Lung (tissue), 11 donors: ENCODE measurements at regions not wholly inside any gene's neighbourhood (a gene's known extent, or its start where the extent isn't known, plus 50 kb on each side); places are given as distances from the start of the nearest gene placed in this dataset.

Source experiments
- ATAC-seq: fragments of 200-7000 bp; cut with Tn5 transposase; one replicate; pipeline ENCODE4 v1.9.1; 2020; ENCODE audit warnings: moderate number of reproducible peaks; ENCODE audit not compliant: insufficient read depth, low FRiP score
- DNase-seq, 3 donors: peaks; one replicate each; pipeline ENCODE4 v3.0.0-alpha.2; 2013 to 2017
- H3K27ac ChIP-seq, 2 donors: one replicate each; pipeline ENCODE4 v1.5.1; 2013; ENCODE audit warnings: mild to moderate bottlenecking in 2 of 2, moderate library complexity in 2 of 2, control low read depth in 1 of 2, inconsistent platforms in 1 of 2, low read depth in 1 of 2, low read length in 1 of 2
- H3K27me3 ChIP-seq, 3 donors: one replicate each; pipeline ENCODE4 v1.5.1; 2013; ENCODE audit warnings: low read length in 2 of 3; ENCODE audit not compliant: control insufficient read depth in 3 of 3, insufficient read depth in 3 of 3
- H3K36me3 ChIP-seq, 4 donors: one replicate each; pipeline ENCODE4 v1.5.1; 2013; ENCODE audit warnings: low read length in 4 of 4, mild to moderate bottlenecking in 1 of 4, moderate library complexity in 1 of 4; ENCODE audit not compliant: control insufficient read depth in 4 of 4, insufficient read depth in 4 of 4
- H3K4me1 ChIP-seq, 5 donors: one replicate each; pipeline ENCODE4 v1.5.1; 2013; ENCODE audit warnings: low read length in 5 of 5, mild to moderate bottlenecking in 2 of 5, moderate library complexity in 1 of 5; ENCODE audit not compliant: control insufficient read depth in 5 of 5, insufficient read depth in 5 of 5
- H3K4me3 ChIP-seq: one replicate; pipeline ENCODE4 v1.5.1; 2013; ENCODE audit warnings: mild to moderate bottlenecking, control low read depth, moderate library complexity
- H3K9ac ChIP-seq, 2 donors: one replicate each; pipeline ENCODE4 v1.5.1; 2013; ENCODE audit warnings: low read length in 2 of 2, control low read depth in 1 of 2; ENCODE audit not compliant: insufficient read depth in 1 of 2
- H3K9me3 ChIP-seq, 4 donors: one replicate each; pipeline ENCODE4 v1.5.1; 2013; ENCODE audit warnings: low read length in 3 of 4, mild to moderate bottlenecking in 1 of 4, moderate library complexity in 1 of 4; ENCODE audit not compliant: control insufficient read depth in 4 of 4, insufficient read depth in 3 of 4
- CTCF ChIP-seq: IDR thresholded peaks from 2 replicates; pipeline ENCODE4 v1.5.1; 2012; ENCODE audit warnings: mild to moderate bottlenecking; ENCODE audit errors: control extremely low read depth, extremely low read depth
- WGBS, 2 donors: extraction: QIAGEN DNeasy Blood & Tissue Kit; methylation state at CpG; one replicate each; pipeline ENCODE4 v1.1.7; 2013; 5-methylcytosine and 5-hydroxymethylcytosine counted together
- donor health status: control.
- donor health status: control.
- donor health status: Bipolar disorder and iron deficiency.
- donor health status: healthy.
- donor health status: DM: yes; HTN: yes; CAD: no.

- no peak overlapping the region for H3K27ac ChIP-seq
- DNase-seq (no peak), ATAC-seq (no peak)
- no peak overlapping the region for H3K9ac ChIP-seq
- H3K27me3 ChIP-seq = no peaks in the 10 kb centered on the region
- 85 to 91% methylated on average over 6 of the region's 6 CpGs for WGBS, 2 donors
- no peak for TF ChIP-seq CTCF
- no peaks in the 10 kb centered on the region for H3K4me1 ChIP-seq
- H3K4me3 ChIP-seq = no peak overlapping the region
- peaks cover 0 to 2% (median 0%) of the 10 kb centered on the region in 4 donors for H3K9me3 ChIP-seq
- no peaks in the 10 kb centered on the region for H3K36me3 ChIP-seq
Observed at GRCh38 chr14:57022608-57023007, 212.3 kb upstream of the OTX2 start.

GRCh38 chr14:57018065-57018464 lies 207.8 kb upstream of the OTX2 start:
- 65 to 76% methylated on average over 1 of the region's 1 CpG for WGBS, 2 donors
- H3K4me3 ChIP-seq = no peak overlapping the region
- H3K4me1 ChIP-seq = no peaks in the 10 kb centered on the region
- TF ChIP-seq CTCF = no peak
- H3K36me3 ChIP-seq = no peaks in the 10 kb centered on the region
- no peaks in the 10 kb centered on the region for H3K27me3 ChIP-seq
- no peak overlapping the region for H3K9ac ChIP-seq
- DNase-seq = no peak
- H3K27ac ChIP-seq = no peak overlapping the region
- peaks cover 0 to 3% (median 0%) of the 10 kb centered on the region in 4 donors for H3K9me3 ChIP-seq
- no peak for ATAC-seq

- 88 to 91% methylated on average over 2 of the region's 2 CpGs for WGBS, 2 donors
- Histone ChIP-seq H3K9me3 (peaks cover 0 to 5% (median 0%) of the 10 kb centered on the region in 4 donors), H3K36me3 (no peaks in the 10 kb centered on the region), H3K9ac (no peak overlapping the region), H3K4me1 (no peaks in the 10 kb centered on the region), H3K27ac (no peak overlapping the region), H3K27me3 (no peaks in the 10 kb centered on the region), H3K4me3 (no peak overlapping the region)
- TF ChIP-seq CTCF = no peak
- ATAC-seq (no peak), DNase-seq (no peak)
Observed at GRCh38 chr14:57013987-57014386, 203.7 kb upstream of the OTX2 start.
